Loucy (cell line): ENCODE measurements at regions not wholly inside any gene's neighbourhood (a gene's known extent, or its start where the extent isn't known, plus 50 kb on each side); places are given as distances from the start of the nearest gene placed in this dataset.

Experiments
- H2AFZ ChIP-seq: fragments of 200-600 bp; sonication (generic); 2 replicates; pipeline ENCODE4 v1.6.0; 2016; ENCODE audit warnings: antibody characterized with exemption, mild to moderate bottlenecking, low read length, moderate library complexity
- H3F3A ChIP-seq: fragments of 200-600 bp; 2 replicates; pipeline ENCODE4 v1.6.0; 2016; ENCODE audit warnings: antibody characterized with exemption, low read depth, mild to moderate bottlenecking
- H3K27me3 ChIP-seq: fragments of 200-600 bp; sonication (generic); 2 replicates; pipeline ENCODE4 v1.6.1; 2014; ENCODE audit warnings: low read length, mild to moderate bottlenecking; ENCODE audit not compliant: insufficient read depth, poor library complexity, severe bottlenecking
- H3K36me3 ChIP-seq: fragments of 200-600 bp; sonication (generic); 2 replicates; pipeline ENCODE4 v1.6.1; 2016; ENCODE audit warnings: low read length; ENCODE audit not compliant: insufficient read depth
- H3K4me1 ChIP-seq: fragments of 200-600 bp; sonication (generic); 2 replicates; pipeline ENCODE4 v1.5.1; 2014; ENCODE audit warnings: low read length, mild to moderate bottlenecking; ENCODE audit not compliant: insufficient read depth, poor library complexity, severe bottlenecking
- H3K4me2 ChIP-seq: fragments of 200-600 bp; sonication (generic); 2 replicates; pipeline ENCODE4 v1.6.0; 2014; ENCODE audit warnings: antibody characterized with exemption, low read length, low read depth, mild to moderate bottlenecking; ENCODE audit not compliant: poor library complexity, severe bottlenecking
- H3K4me3 ChIP-seq: fragments of 200-600 bp; sonication (generic); 2 replicates; pipeline ENCODE4 v1.5.1; 2014; ENCODE audit warnings: low read length, mild to moderate bottlenecking, mixed read lengths; ENCODE audit not compliant: poor library complexity, severe bottlenecking
- H3K79me2 ChIP-seq: fragments of 200-600 bp; sonication (generic); 2 replicates; pipeline ENCODE4 v1.6.1; 2014; ENCODE audit warnings: low read length; ENCODE audit not compliant: insufficient read depth
- H3K9ac ChIP-seq: fragments of 200-600 bp; sonication (generic); 2 replicates; pipeline ENCODE4 v1.6.0; 2014; ENCODE audit warnings: mild to moderate bottlenecking, low read depth, low read length, moderate library complexity; ENCODE audit not compliant: poor library complexity, severe bottlenecking
- H3K9me2 ChIP-seq: fragments of 200-600 bp; sonication (generic); replicated peaks from 2 replicates; pipeline ENCODE4 v1.6.1; 2016; ENCODE audit warnings: low read depth, low read length, mixed read lengths
- H3K9me3 ChIP-seq: fragments of 200-600 bp; sonication (generic); 2 replicates; pipeline ENCODE4 v1.6.1; 2014; ENCODE audit warnings: mild to moderate bottlenecking, antibody characterized with exemption, low read length, low read depth; ENCODE audit not compliant: insufficient read depth
- H4K20me1 ChIP-seq: fragments of 200-600 bp; sonication (generic); 2 replicates; pipeline ENCODE4 v1.6.0; 2014; ENCODE audit warnings: antibody characterized with exemption, low read length, mild to moderate bottlenecking; ENCODE audit not compliant: insufficient read depth, poor library complexity, severe bottlenecking
- CTCF ChIP-seq: fragments of 200-600 bp; sonication (generic); conservative IDR thresholded peaks from 2 replicates; pipeline ENCODE4 v1.5.1; 2014; ENCODE audit warnings: mild to moderate bottlenecking, antibody characterized with exemption, low read length
- EZH2phosphoT487 ChIP-seq: fragments of 200-600 bp; IDR thresholded peaks from 2 replicates; pipeline ENCODE4 v1.6.1; 2018; ENCODE audit warnings: antibody characterized with exemption, mild to moderate bottlenecking, moderate library complexity, borderline replicate concordance

- no peaks in the 10 kb centered on the region for H3K9me3 ChIP-seq
- H2AFZ ChIP-seq, result no peak overlapping the region
- no peaks in the 10 kb centered on the region for H3K79me2 ChIP-seq
- H3K36me3 ChIP-seq, result no peaks in the 10 kb centered on the region
- H3K4me1 ChIP-seq, result no peaks in the 10 kb centered on the region
- H3K4me2 ChIP-seq, result no peak overlapping the region
- no peaks in the 10 kb centered on the region for H4K20me1 ChIP-seq
- H3F3A ChIP-seq, result no peaks in the 10 kb centered on the region
- H3K9me2 ChIP-seq, result no peaks in the 10 kb centered on the region
- H3K27me3 ChIP-seq, result no peaks in the 10 kb centered on the region
- no peak overlapping the region for H3K4me3 ChIP-seq
- no peak overlapping the region for H3K9ac ChIP-seq
- no peak for TF ChIP-seq CTCF
- no peak for TF ChIP-seq EZH2phosphoT487
These were observed 1026.7 kb upstream of the ACVR2A start for GRCh38 chr2:146818122-146818521.

- no peaks in the 10 kb centered on the region for H3F3A ChIP-seq
- no peaks in the 10 kb centered on the region for H3K27me3 ChIP-seq
- H3K4me3 ChIP-seq, result no peak overlapping the region
- no peak for TF ChIP-seq EZH2phosphoT487
- no peak for TF ChIP-seq CTCF
- no peaks in the 10 kb centered on the region for H3K9me2 ChIP-seq
- H2AFZ ChIP-seq, result no peak overlapping the region
- no peak overlapping the region for H3K4me2 ChIP-seq
- no peaks in the 10 kb centered on the region for H4K20me1 ChIP-seq
- no peaks in the 10 kb centered on the region for H3K79me2 ChIP-seq
- no peaks in the 10 kb centered on the region for H3K4me1 ChIP-seq
- H3K36me3 ChIP-seq, result no peaks in the 10 kb centered on the region
- H3K9me3 ChIP-seq, result no peaks in the 10 kb centered on the region
- no peak overlapping the region for H3K9ac ChIP-seq
These were observed 1027.2 kb upstream of the ACVR2A start for GRCh38 chr2:146817613-146818012.

DNA sequence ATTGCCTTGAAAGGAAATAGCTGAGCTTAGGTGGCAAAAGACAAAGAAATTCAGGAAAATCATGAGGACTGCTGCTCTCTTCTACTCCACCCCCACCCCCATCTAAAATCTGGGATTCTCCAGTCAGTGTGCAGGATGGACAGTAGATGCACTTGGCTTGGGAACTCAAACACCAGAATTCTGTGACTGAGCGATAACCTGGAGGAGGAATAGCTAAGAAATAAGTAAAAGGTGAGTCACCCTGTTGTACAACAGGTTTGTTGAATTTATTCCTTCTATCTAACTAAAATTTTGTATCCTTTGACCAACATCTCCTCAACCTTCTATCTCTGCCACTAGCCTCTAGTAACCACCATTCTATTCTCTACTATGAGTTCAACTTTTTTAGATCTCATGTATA is 1029.9 kb upstream of the ACVR2A start:
- Histone ChIP-seq H3K4me2 (no peak overlapping the region), H2AFZ (no peak overlapping the region), H3K9me3 (no peaks in the 10 kb centered on the region), H3K9me2 (no peaks in the 10 kb centered on the region), H3K79me2 (no peaks in the 10 kb centered on the region), H4K20me1 (no peaks in the 10 kb centered on the region), H3K4me3 (no peak overlapping the region), H3K36me3 (no peaks in the 10 kb centered on the region), H3F3A (no peaks in the 10 kb centered on the region), H3K9ac (no peak overlapping the region), H3K27me3 (no peaks in the 10 kb centered on the region), H3K4me1 (no peaks in the 10 kb centered on the region)
- no peak for TF ChIP-seq EZH2phosphoT487
- no peak for TF ChIP-seq CTCF
